ENCODE measurements at regions not wholly inside any gene's neighbourhood (a gene's known extent, or its start where the extent isn't known, plus 50 kb on each side); places are given as distances from the start of the nearest gene placed in this dataset.

GRCh38 chr3:31321620-31322019 lies 211.1 kb upstream of the STT3B start:
- no peak overlapping the region for H3K27ac ChIP-seq (ENCODE audit: insufficient read length, low read depth, low read length)
- no peaks in the 10 kb centered on the region for H3K9me3 ChIP-seq (ENCODE audit: control insufficient read depth, low read depth, low read length)
- H2AFZ ChIP-seq (ENCODE audit: low read length) = no peak overlapping the region
- H4K20me1 ChIP-seq (ENCODE audit: control insufficient read depth, insufficient read depth, insufficient read length) = no peaks in the 10 kb centered on the region
- H3K14ac ChIP-seq (ENCODE audit: insufficient read depth, low read length) = no peak overlapping the region
- H3T11ph ChIP-seq (ENCODE audit: low read length) = no peak overlapping the region
- no peak overlapping the region for H3K4me2 ChIP-seq (ENCODE audit: insufficient read depth, insufficient read length, low read length)
- H3K18ac ChIP-seq (ENCODE audit: insufficient read length, low read depth, low read length) = no peak overlapping the region
- Mint-ChIP-seq H3K36me3 (ENCODE audit: insufficient read depth in 1 of 3, low read depth in 3 of 3) (peaks cover 2 to 8% (median 3%) of the 10 kb centered on the region in 3 experiments; a peak in 4 of 7 replicates), H3K4me1 (no peaks in the 10 kb centered on the region), H3K9me3 (peaks cover 8 to 15% of the 10 kb centered on the region in 2 experiments), H3K4me3 (no peak overlapping the region), H3K27ac (no peak overlapping the region), H3K27me3 (ENCODE audit: low read depth) (peaks cover 3% of the 10 kb centered on the region)
- no peak overlapping the region for H3K56ac ChIP-seq (ENCODE audit: insufficient read length, low read depth, low read length)
- no peaks in the 10 kb centered on the region for H3K27me3 ChIP-seq (ENCODE audit: insufficient read depth, low read length)
- no peaks in the 10 kb centered on the region for H3K23me2 ChIP-seq (ENCODE audit: insufficient read length, low read depth, low read length, poor library complexity, severe bottlenecking)
- H4K8ac ChIP-seq (replicated peaks; ENCODE audit: insufficient read length, low read depth, low read length) = no peak overlapping the region
- no peak overlapping the region for H3K9ac ChIP-seq (ENCODE audit: extremely low read depth, insufficient read length, low read length)
- H2BK12ac ChIP-seq (ENCODE audit: insufficient read length, low read depth, low read length) = no peak overlapping the region
- no peak overlapping the region for H2AK5ac ChIP-seq (ENCODE audit: insufficient read length, low read length)
- H3K4ac ChIP-seq (ENCODE audit: low read depth, low read length) = no peak overlapping the region
- no peak overlapping the region for H2BK5ac ChIP-seq (ENCODE audit: insufficient read length, low read length)
- H3K4me1 ChIP-seq (ENCODE audit: insufficient read depth, low read length) = no peaks in the 10 kb centered on the region
- no peaks in the 10 kb centered on the region for H3K79me2 ChIP-seq (ENCODE audit: insufficient read depth, low read length)
- TF ChIP-seq CTCF (conservative IDR thresholded peaks at IDR 0.05) = no peak
- H2BK120ac ChIP-seq (ENCODE audit: low read depth, low read length, poor library complexity, severe bottlenecking) = no peak overlapping the region
- H4K5ac ChIP-seq (ENCODE audit: insufficient read length, low read depth, low read length) = no peak overlapping the region
- H2BK15ac ChIP-seq (ENCODE audit: low read depth, low read length) = no peak overlapping the region
- H3K23ac ChIP-seq (ENCODE audit: insufficient read length, low read depth, low read length) = no peak overlapping the region
- DNase-seq = no peak
- H4K91ac ChIP-seq (ENCODE audit: insufficient read length, low read depth, low read length) = no peak overlapping the region
- WGBS (ENCODE audit: extremely low coverage, insufficient read length, low lambda C conversion rate) = no CpG with 5 or more reads among the region's 1 CpG
- H3K79me1 ChIP-seq (ENCODE audit: insufficient read depth, low read depth, low read length, poor library complexity, severe bottlenecking) = no peaks in the 10 kb centered on the region
- no peak overlapping the region for H2BK20ac ChIP-seq (ENCODE audit: low read depth, low read length, poor library complexity, severe bottlenecking)
